Mesothelial cell of epicardium (in vitro differentiated cells): ENCODE measurements at regions not wholly inside any gene's neighbourhood (a gene's known extent, or its start where the extent isn't known, plus 50 kb on each side); places are given as distances from the start of the nearest gene placed in this dataset.

Experiments
- DNase-seq, 2 experiments: peaks; one replicate each; pipeline ENCODE4 v3.0.0; 2021; ENCODE audit warnings: low spot score in 2 of 2; ENCODE audit not compliant: unreplicated experiment in 2 of 2
- H3K27ac Mint-ChIP-seq: 2 replicates; pipeline ENCODE4 v1.8.0; 2021; ENCODE audit warnings: mixed read lengths
- H3K27me3 Mint-ChIP-seq: 2 replicates; pipeline ENCODE4 v1.8.0; 2021; ENCODE audit warnings: low read depth, mixed read lengths
- H3K36me3 Mint-ChIP-seq: 2 replicates; pipeline ENCODE4 v1.8.0; 2021; ENCODE audit warnings: mixed read lengths
- H3K4me1 Mint-ChIP-seq: 2 replicates; pipeline ENCODE4 v1.8.0; 2021; ENCODE audit warnings: mixed read lengths
- H3K4me3 Mint-ChIP-seq: 2 replicates; pipeline ENCODE4 v1.8.0; 2021; ENCODE audit warnings: mild to moderate bottlenecking, moderate library complexity, mixed read lengths
- H3K9me3 Mint-ChIP-seq: 2 replicates; pipeline ENCODE4 v1.8.0; 2021; ENCODE audit warnings: mixed read lengths
- TF ChIP-seq, protein P1 (sequence below): fragments of 200-600 bp; sonication (generic); IDR thresholded peaks from one replicate; pipeline ENCODE4 v1.5.0; 2021; ENCODE audit warnings: antibody characterized with exemption; ENCODE audit not compliant: unreplicated experiment

DNA sequence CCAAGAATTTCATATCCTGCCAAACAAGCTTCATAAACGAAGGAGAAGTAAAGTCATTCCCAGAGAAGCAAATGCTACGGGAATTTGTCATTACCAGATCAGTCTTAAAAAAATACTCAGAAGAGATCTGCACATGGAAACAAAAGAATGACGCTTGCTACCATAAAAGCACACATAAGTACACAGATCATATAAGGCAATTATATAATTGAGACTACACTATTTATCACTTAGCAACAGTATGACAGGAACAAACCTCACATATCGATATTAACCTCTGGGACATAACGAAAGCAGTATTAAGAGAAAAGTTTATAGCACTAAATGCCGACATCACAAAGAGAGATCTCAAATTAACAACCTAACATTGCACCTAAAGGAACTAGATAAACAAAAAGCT lies 67.6 kb upstream of the TMEM200A start:
- peaks cover 5% of the 10 kb centered on the region for H3K27me3 Mint-ChIP-seq
- DNase-seq, result no peak
- no peak overlapping the region for H3K27ac Mint-ChIP-seq
- H3K9me3 Mint-ChIP-seq, result peaks cover 27% of the 10 kb centered on the region
- H3K4me1 Mint-ChIP-seq, result no peaks in the 10 kb centered on the region
- no peak overlapping the region for H3K4me3 Mint-ChIP-seq
- TF ChIP-seq, protein P1, sequence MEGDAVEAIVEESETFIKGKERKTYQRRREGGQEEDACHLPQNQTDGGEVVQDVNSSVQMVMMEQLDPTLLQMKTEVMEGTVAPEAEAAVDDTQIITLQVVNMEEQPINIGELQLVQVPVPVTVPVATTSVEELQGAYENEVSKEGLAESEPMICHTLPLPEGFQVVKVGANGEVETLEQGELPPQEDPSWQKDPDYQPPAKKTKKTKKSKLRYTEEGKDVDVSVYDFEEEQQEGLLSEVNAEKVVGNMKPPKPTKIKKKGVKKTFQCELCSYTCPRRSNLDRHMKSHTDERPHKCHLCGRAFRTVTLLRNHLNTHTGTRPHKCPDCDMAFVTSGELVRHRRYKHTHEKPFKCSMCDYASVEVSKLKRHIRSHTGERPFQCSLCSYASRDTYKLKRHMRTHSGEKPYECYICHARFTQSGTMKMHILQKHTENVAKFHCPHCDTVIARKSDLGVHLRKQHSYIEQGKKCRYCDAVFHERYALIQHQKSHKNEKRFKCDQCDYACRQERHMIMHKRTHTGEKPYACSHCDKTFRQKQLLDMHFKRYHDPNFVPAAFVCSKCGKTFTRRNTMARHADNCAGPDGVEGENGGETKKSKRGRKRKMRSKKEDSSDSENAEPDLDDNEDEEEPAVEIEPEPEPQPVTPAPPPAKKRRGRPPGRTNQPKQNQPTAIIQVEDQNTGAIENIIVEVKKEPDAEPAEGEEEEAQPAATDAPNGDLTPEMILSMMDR, result no peak
- H3K36me3 Mint-ChIP-seq, result no peaks in the 10 kb centered on the region

DNA sequence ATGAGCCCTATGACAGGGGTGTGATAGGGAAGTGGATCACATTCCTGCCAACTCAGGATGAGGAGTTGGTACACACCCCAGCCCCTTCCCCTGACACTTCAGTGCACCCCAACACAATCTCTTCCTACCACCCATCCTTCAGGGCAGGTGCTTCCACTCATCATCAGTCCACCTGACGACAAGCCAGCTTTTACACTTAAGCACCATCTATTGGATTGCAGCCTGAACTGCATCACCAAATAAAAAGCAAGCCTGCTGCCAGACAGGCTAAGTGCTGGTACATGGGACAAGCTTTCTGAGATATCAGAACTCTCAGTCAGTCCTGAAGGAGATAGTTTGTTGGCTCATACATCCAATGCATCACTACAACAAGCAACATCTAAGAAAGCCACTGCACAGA lies 69.0 kb upstream of the TMEM200A start:
- peaks cover 23% of the 10 kb centered on the region for H3K9me3 Mint-ChIP-seq
- TF ChIP-seq, protein P1, result no peak
- H3K27me3 Mint-ChIP-seq, result peaks cover 5% of the 10 kb centered on the region
- H3K36me3 Mint-ChIP-seq, result no peaks in the 10 kb centered on the region
- no peaks in the 10 kb centered on the region for H3K4me1 Mint-ChIP-seq
- H3K27ac Mint-ChIP-seq, result no peak overlapping the region
- H3K4me3 Mint-ChIP-seq, result no peak overlapping the region
- DNase-seq, result no peak

DNA sequence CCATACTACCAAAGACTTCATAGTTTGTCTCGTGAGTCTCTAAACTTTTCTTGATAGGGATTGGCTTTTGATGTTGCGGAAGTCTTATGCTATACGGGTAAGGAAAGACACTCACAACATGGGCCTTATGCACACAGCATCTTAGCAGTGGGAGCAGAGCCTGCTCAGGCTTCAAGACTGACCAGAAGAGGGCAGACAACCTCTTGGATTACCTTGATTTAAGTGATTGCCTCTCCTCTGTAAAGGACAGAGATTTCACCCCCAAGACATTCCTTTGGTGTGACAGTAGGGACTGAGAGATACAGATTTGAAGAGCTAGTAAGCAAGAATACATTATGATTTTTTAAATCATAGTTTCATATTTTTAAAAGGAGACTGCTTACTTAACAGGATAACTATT lies 71.0 kb upstream of the SAMD3 start:
- Mint-ChIP-seq H3K36me3 (no peaks in the 10 kb centered on the region), H3K27me3 (no peaks in the 10 kb centered on the region), H3K4me1 (no peaks in the 10 kb centered on the region), H3K4me3 (no peak overlapping the region), H3K27ac (no peak overlapping the region), H3K9me3 (peaks cover 15% of the 10 kb centered on the region)
- no peak for DNase-seq
- TF ChIP-seq, protein P1, result no peak

DNA sequence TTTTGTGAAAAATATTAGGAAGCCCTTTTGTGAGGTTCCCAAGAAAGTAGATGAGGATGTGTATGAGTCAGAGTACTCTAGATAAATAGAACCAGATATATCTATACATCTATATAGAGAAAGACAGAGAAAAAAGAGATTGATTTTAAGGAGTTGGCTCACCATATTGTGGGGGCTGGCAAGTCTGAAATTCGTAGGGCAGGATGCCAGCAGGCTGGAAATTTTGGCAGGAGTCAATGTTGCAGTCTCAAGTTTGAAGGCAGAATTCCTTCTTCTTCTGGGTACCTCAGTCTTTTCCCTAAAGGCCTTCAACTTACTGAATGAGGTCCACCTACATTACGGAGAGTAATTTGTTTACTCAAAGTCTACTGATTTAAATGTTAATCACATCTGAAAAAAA lies 65.3 kb upstream of the SAMD3 start:
- H3K36me3 Mint-ChIP-seq, result no peaks in the 10 kb centered on the region
- no peaks in the 10 kb centered on the region for H3K9me3 Mint-ChIP-seq
- no peak overlapping the region for H3K4me3 Mint-ChIP-seq

DNA sequence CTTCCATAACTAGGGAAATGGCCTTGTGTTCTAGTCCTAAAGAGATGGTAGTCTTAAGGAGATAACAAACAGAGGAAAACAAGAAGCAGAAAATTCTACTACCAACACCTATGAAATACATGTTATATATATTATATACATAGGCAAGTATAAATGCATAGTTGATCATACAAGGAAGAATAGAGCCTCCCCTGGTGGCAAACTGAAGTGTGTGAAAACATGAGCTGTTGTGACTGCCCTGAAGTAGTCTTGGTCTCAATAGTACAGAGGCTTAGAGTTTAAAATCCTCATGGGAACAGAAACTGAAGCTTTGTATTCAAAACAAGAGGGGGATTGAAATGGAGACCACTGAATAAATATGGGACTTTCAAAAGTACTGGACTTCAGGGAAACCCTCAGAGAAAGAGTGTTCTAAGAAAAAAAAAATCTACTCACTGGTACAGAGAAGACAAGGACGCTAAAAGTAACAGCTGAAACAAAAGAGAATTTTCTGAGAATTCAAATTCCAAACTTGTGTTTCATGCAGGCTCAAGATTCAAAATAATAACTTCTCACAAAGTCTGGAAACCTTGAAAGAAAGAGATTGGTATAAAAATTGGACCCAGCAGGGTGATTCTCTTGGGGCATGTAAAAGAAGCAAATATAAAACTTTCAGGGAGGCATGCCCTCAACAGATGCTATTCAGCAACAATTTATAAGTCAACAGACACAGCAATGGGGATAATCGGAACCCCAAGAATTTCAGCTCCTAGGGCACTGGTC lies 59.7 kb upstream of the SAMD3 start:
- TF ChIP-seq, protein P1, result no peak
- Mint-ChIP-seq H3K4me3 (no peak overlapping the region), H3K9me3 (peaks cover 10% of the 10 kb centered on the region), H3K27me3 (peaks cover 2% of the 10 kb centered on the region), H3K27ac (no peak overlapping the region), H3K4me1 (no peaks in the 10 kb centered on the region), H3K36me3 (no peaks in the 10 kb centered on the region)
- no peak for DNase-seq

More for the DNA sequence above, 65.3 kb upstream of the SAMD3 start:
- no peak for DNase-seq
- Mint-ChIP-seq H3K27ac (no peak overlapping the region), H3K4me1 (no peaks in the 10 kb centered on the region), H3K27me3 (peaks cover 2% of the 10 kb centered on the region)
- TF ChIP-seq, protein P1, result no peak

DNA sequence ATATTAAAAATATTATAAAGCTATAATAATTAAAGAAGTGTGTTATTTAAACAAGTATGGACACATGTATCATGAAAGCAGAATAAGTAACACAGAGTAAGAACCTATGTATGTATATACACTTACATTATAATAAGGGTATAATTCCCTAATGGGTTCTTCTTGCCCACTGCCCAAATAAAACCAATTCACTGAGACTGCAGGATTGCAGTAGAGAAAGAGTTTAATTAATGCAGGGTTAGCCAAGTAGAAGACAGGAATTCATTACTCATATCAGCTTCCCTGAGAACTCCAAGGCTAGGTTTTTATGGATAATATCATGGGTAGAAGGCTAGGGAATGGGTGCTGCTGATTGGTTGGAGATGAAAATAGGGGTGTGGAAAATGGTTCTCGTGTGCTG lies 53.8 kb upstream of the SAMD3 start:
- Mint-ChIP-seq H3K4me3 (no peak overlapping the region), H3K9me3 (peaks cover 55% of the 10 kb centered on the region), H3K27me3 (no peaks in the 10 kb centered on the region), H3K4me1 (no peaks in the 10 kb centered on the region), H3K27ac (no peak overlapping the region), H3K36me3 (peaks cover 7% of the 10 kb centered on the region)
- TF ChIP-seq, protein P1, result no peak
- DNase-seq, result no peak
